SK-N-SH (cell line): ENCODE measurements at regions not wholly inside any gene's neighbourhood (a gene's known extent, or its start where the extent isn't known, plus 50 kb on each side); places are given as distances from the start of the nearest gene placed in this dataset.

Experiments
- CTCF ChIA-PET: fragments of 300-600, 350-600 bp; formaldehyde crosslinking; extraction: SDS; loops from one replicate; lab custom pipeline; 2021; lab: Yijun Ruan, JAX
- POLR2A ChIA-PET: fragments of 350-600 bp; sonication (Branson Sonifier 250); formaldehyde crosslinking; extraction: SDS; loops from one replicate; lab custom pipeline; 2020; ENCODE audit warnings: antibody characterized with exemption, inconsistent platforms; lab: Yijun Ruan, JAX
- DNase-seq: peaks from one replicate; pipeline ENCODE4 v3.0.0; 2012
- H2AFZ ChIP-seq: fragments of 200-600 bp; sonication (generic); 2 replicates; pipeline ENCODE4 v1.8.1; 2016; ENCODE audit warnings: antibody characterized with exemption, mild to moderate bottlenecking, low read depth
- H3F3A ChIP-seq: fragments of 200-600 bp; sonication (generic); replicated peaks from 2 replicates; pipeline ENCODE3; 2016; ENCODE audit warnings: antibody characterized with exemption, mild to moderate bottlenecking; ENCODE audit not compliant: insufficient read depth
- H3K27ac ChIP-seq, 2 experiments: fragments of 200-500 bp in 1 of 2; fragments of 200-600 bp in 1 of 2; sonication (Bioruptor generic) in 1 of 2; sonication (generic), shearing (Covaris generic) in 1 of 2; 2 replicates each; pipeline versions ENCODE4 v1.5.1 to v1.6.1; 2014 to 2016; ENCODE audit warnings: low read depth in 2 of 2, inconsistent platforms in 1 of 2, low read length in 1 of 2, mild to moderate bottlenecking in 1 of 2, mixed read lengths in 1 of 2
- H3K27me3 ChIP-seq: fragments of 200-600 bp; sonication (generic), shearing (Covaris generic); 2 replicates; pipeline ENCODE4 v1.6.1; 2016; ENCODE audit warnings: mixed run types; ENCODE audit not compliant: insufficient read depth
- H3K36me3 ChIP-seq, 2 experiments: fragments of 200-500 bp in 1 of 2; fragments of 200-600 bp in 1 of 2; sonication (Bioruptor generic) in 1 of 2; sonication (generic) in 1 of 2; replicated peaks in 1 of 2; 2 replicates each; pipeline versions ENCODE3 to v1.5.1; 2014 to 2016; ENCODE audit warnings: low read length in 1 of 2, mild to moderate bottlenecking in 1 of 2; ENCODE audit not compliant: insufficient read depth in 2 of 2, control insufficient read depth in 1 of 2
- H3K4me1 ChIP-seq, 2 experiments: fragments of 200-500 bp in 1 of 2; fragments of 200-600 bp in 1 of 2; sonication (Bioruptor generic) in 1 of 2; sonication (generic), shearing (Covaris generic) in 1 of 2; 2 replicates each; pipeline versions ENCODE4 v1.5.1 to v1.6.1; 2014 to 2016; ENCODE audit warnings: low read depth in 1 of 2, low read length in 1 of 2, mixed run types in 1 of 2; ENCODE audit not compliant: insufficient read depth in 2 of 2, control insufficient read depth in 1 of 2
- H3K4me2 ChIP-seq: fragments of 200-600 bp; sonication (generic), shearing (Covaris generic); 2 replicates; pipeline ENCODE4 v1.6.1; 2017; ENCODE audit warnings: mixed run types
- H3K4me3 ChIP-seq, 2 experiments: fragments of 200-500 bp in 1 of 2; fragments of 200-600 bp in 1 of 2; sonication (Bioruptor generic) in 1 of 2; sonication (generic), shearing (Covaris generic) in 1 of 2; 2 replicates each; pipeline versions ENCODE4 v1.5.1 to v1.8.1; 2014 to 2016; ENCODE audit warnings: low read depth in 2 of 2, inconsistent platforms in 1 of 2, low read length in 1 of 2, mild to moderate bottlenecking in 1 of 2, mixed read lengths in 1 of 2, moderate library complexity in 1 of 2
- H3K79me2 ChIP-seq: fragments of 200-600 bp; sonication (generic); 2 replicates; pipeline ENCODE4 v1.8.1; 2017; ENCODE audit warnings: mild to moderate bottlenecking; ENCODE audit not compliant: insufficient read depth
- H3K9ac ChIP-seq: fragments of 200-600 bp; sonication (generic); 2 replicates; pipeline ENCODE4 v1.6.1; 2017; ENCODE audit warnings: mixed run types
- H3K9me2 ChIP-seq: fragments of 200-600 bp; sonication (generic); 2 replicates; pipeline ENCODE4 v1.6.1; 2017; ENCODE audit warnings: mixed run types
- H3K9me3 ChIP-seq: fragments of 200-600 bp; sonication (generic); 2 replicates; pipeline ENCODE4 v1.6.1; 2017; ENCODE audit warnings: mixed run types, mild to moderate bottlenecking, moderate library complexity
- H4K20me1 ChIP-seq: fragments of 200-600 bp; sonication (generic); 2 replicates; pipeline ENCODE4 v1.6.1; 2017; ENCODE audit warnings: mild to moderate bottlenecking, mixed run types; ENCODE audit not compliant: insufficient read depth
- EZH2phosphoT487 ChIP-seq: fragments of 200-600 bp; sonication (generic); IDR thresholded peaks from 2 replicates; pipeline ENCODE4 v1.6.1; 2017; ENCODE audit warnings: low read depth, mixed run types, mild to moderate bottlenecking, antibody characterized with exemption, moderate library complexity, borderline replicate concordance
- GATA2 ChIP-seq: sonication (generic); formaldehyde crosslinking; IDR thresholded peaks from 2 replicates; pipeline ENCODE4 v1.5.0; 2020; ENCODE audit warnings: mild to moderate bottlenecking, missing genetic modification reagents
- MEF2A ChIP-seq: IDR thresholded peaks from 2 replicates; pipeline ENCODE4 v1.4.0; 2012; ENCODE audit warnings: low read depth, borderline replicate concordance
- POLR2AphosphoS5 ChIP-seq: IDR thresholded peaks from 2 replicates; pipeline ENCODE4 v1.6.1; 2012; ENCODE audit warnings: low read depth, low read length
- RAD21 ChIP-seq: IDR thresholded peaks from 2 replicates; pipeline ENCODE4 v1.6.1; 2012; ENCODE audit warnings: mild to moderate bottlenecking, low read length
- RFX5 ChIP-seq: IDR thresholded peaks from 2 replicates; pipeline ENCODE4 v1.6.1; 2012; ENCODE audit warnings: mild to moderate bottlenecking, improper control_type of control experiment, low read length
- RXRA ChIP-seq: IDR thresholded peaks from 2 replicates; pipeline ENCODE4 v1.4.0; 2012; ENCODE audit warnings: low read depth, mild to moderate bottlenecking, borderline replicate concordance
- SIN3A ChIP-seq: IDR thresholded peaks from 2 replicates; pipeline ENCODE4 v1.6.1; 2012; ENCODE audit warnings: low read depth, mild to moderate bottlenecking, low read length, moderate library complexity, borderline replicate concordance
- SMC3 ChIP-seq: IDR thresholded peaks from 2 replicates; pipeline ENCODE4 v1.6.1; 2012; ENCODE audit warnings: low read depth, low read length, improper control_type of control experiment
- TAF1 ChIP-seq: IDR thresholded peaks from 2 replicates; pipeline ENCODE4 v1.6.1; 2012; ENCODE audit warnings: low read depth, mild to moderate bottlenecking, low read length, moderate library complexity, borderline replicate concordance
- TEAD4 ChIP-seq: IDR thresholded peaks from 2 replicates; pipeline ENCODE4 v1.4.0; 2012; ENCODE audit warnings: mild to moderate bottlenecking, borderline replicate concordance; ENCODE audit not compliant: insufficient read depth
- WGBS: methylation state at CpG from one replicate; pipeline ENCODE4 v1.1.6; 2017; ENCODE audit warnings: low lambda C conversion rate; 5-methylcytosine and 5-hydroxymethylcytosine counted together
- TF ChIP-seq, protein P1 (sequence below): fragments of 200-600 bp; sonication (generic); IDR thresholded peaks from 2 replicates; pipeline ENCODE4 v1.6.1; 2017; ENCODE audit warnings: antibody characterized with exemption, mild to moderate bottlenecking, moderate library complexity
- TF ChIP-seq, protein P2 (sequence below): fragments of 150-350 bp; IDR thresholded peaks from 2 replicates; pipeline ENCODE4 v1.6.1; 2016; ENCODE audit warnings: mild to moderate bottlenecking, low read depth, low read length
- TF ChIP-seq, protein P3 (sequence below): IDR thresholded peaks from 2 replicates; pipeline ENCODE4 v1.4.0; 2012; ENCODE audit warnings: low read depth, borderline replicate concordance
- TF ChIP-seq, protein P4 (sequence below): IDR thresholded peaks from 2 replicates; pipeline ENCODE4; 2012

DNA sequence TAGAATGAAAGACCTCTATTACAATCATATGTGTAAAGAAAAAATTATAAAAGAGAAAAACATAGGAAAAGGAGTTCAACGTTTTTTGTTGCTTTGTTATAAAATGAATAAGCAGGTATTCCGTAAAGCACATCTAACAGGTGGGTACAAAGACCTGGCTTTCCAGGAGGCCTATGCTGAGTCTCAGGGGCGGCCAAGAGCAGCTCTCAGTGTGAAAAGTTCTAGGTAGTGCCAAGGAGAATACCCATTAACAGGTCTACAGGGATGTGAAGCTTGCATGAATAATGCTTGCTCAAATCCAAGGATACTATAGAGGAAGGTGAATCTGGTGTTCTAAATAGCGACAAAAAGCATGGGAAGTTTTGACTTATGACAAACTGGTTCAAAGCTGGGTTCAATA is 944.4 kb downstream of the PDHA2 start:
- Histone ChIP-seq H3K27ac (no peak overlapping the region), H3K9ac (no peak overlapping the region), H3F3A (no peaks in the 10 kb centered on the region), H3K9me2 (peaks cover 3% of the 10 kb centered on the region; the same call in 1 of the 2 replicates), H3K79me2 (no peaks in the 10 kb centered on the region), H3K4me3 (no peak overlapping the region), H3K9me3 (no peaks in the 10 kb centered on the region), H4K20me1 (no peaks in the 10 kb centered on the region), H3K36me3 (no peaks in the 10 kb centered on the region), H2AFZ (no peak overlapping the region), H3K27me3 (no peaks in the 10 kb centered on the region), H3K4me1 (no peaks in the 10 kb centered on the region), H3K4me2 (no peak overlapping the region)
- ChIA-PET CTCF (interaction anchor here (1.4 kb wide), 1 partner anchor 10 kb away, joined by 3 read pairs; no protein-coding TSS in a partner anchor), POLR2A (no interaction called here)
- 38% methylated on average over 4 of the region's 4 CpGs for WGBS
- no peak for TF ChIP-seq RAD21
- TF ChIP-seq RFX5 = no peak
- no peak for TF ChIP-seq TAF1
- no peak for TF ChIP-seq POLR2AphosphoS5
- TF ChIP-seq, protein P1, sequence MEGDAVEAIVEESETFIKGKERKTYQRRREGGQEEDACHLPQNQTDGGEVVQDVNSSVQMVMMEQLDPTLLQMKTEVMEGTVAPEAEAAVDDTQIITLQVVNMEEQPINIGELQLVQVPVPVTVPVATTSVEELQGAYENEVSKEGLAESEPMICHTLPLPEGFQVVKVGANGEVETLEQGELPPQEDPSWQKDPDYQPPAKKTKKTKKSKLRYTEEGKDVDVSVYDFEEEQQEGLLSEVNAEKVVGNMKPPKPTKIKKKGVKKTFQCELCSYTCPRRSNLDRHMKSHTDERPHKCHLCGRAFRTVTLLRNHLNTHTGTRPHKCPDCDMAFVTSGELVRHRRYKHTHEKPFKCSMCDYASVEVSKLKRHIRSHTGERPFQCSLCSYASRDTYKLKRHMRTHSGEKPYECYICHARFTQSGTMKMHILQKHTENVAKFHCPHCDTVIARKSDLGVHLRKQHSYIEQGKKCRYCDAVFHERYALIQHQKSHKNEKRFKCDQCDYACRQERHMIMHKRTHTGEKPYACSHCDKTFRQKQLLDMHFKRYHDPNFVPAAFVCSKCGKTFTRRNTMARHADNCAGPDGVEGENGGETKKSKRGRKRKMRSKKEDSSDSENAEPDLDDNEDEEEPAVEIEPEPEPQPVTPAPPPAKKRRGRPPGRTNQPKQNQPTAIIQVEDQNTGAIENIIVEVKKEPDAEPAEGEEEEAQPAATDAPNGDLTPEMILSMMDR = no peak
- TF ChIP-seq, protein P2, sequence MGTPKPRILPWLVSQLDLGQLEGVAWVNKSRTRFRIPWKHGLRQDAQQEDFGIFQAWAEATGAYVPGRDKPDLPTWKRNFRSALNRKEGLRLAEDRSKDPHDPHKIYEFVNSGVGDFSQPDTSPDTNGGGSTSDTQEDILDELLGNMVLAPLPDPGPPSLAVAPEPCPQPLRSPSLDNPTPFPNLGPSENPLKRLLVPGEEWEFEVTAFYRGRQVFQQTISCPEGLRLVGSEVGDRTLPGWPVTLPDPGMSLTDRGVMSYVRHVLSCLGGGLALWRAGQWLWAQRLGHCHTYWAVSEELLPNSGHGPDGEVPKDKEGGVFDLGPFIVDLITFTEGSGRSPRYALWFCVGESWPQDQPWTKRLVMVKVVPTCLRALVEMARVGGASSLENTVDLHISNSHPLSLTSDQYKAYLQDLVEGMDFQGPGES = no peak
- TF ChIP-seq GATA2 (CRISPR knock-in tag) = no peak
- TF ChIP-seq EZH2phosphoT487 = no peak
- TF ChIP-seq, protein P3, sequence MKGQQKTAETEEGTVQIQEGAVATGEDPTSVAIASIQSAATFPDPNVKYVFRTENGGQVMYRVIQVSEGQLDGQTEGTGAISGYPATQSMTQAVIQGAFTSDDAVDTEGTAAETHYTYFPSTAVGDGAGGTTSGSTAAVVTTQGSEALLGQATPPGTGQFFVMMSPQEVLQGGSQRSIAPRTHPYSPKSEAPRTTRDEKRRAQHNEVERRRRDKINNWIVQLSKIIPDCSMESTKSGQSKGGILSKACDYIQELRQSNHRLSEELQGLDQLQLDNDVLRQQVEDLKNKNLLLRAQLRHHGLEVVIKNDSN = no peak
- no peak for TF ChIP-seq RXRA
- TF ChIP-seq, protein P4, sequence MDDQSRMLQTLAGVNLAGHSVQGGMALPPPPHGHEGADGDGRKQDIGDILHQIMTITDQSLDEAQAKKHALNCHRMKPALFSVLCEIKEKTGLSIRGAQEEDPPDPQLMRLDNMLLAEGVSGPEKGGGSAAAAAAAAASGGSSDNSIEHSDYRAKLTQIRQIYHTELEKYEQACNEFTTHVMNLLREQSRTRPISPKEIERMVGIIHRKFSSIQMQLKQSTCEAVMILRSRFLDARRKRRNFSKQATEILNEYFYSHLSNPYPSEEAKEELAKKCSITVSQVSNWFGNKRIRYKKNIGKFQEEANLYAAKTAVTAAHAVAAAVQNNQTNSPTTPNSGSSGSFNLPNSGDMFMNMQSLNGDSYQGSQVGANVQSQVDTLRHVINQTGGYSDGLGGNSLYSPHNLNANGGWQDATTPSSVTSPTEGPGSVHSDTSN = no peak
- no peak for TF ChIP-seq SMC3
- no peak for TF ChIP-seq MEF2A
- no peak for TF ChIP-seq TEAD4
- TF ChIP-seq SIN3A = no peak
- no peak for DNase-seq
